KMS-11 (cell line): ENCODE measurements at regions not wholly inside any gene's neighbourhood (a gene's known extent, or its start where the extent isn't known, plus 50 kb on each side); places are given as distances from the start of the nearest gene placed in this dataset.

Experiments
- H2AFZ ChIP-seq: fragments of 200-600 bp; sonication (generic); 2 replicates; pipeline ENCODE4 v1.6.1; 2016; ENCODE audit warnings: antibody characterized with exemption, mixed run types, low read depth
- H3K27ac ChIP-seq: fragments of 200-600 bp; sonication (generic); 2 replicates; pipeline ENCODE4 v1.6.1; 2016; ENCODE audit warnings: mild to moderate bottlenecking, mixed run types
- H3K27me3 ChIP-seq: fragments of 200-600 bp; sonication (generic); 2 replicates; pipeline ENCODE4 v1.6.1; 2017; ENCODE audit warnings: mild to moderate bottlenecking, low read depth, mixed run types, moderate library complexity; ENCODE audit not compliant: insufficient read depth
- H3K36me3 ChIP-seq: fragments of 200-600 bp; sonication (generic); 2 replicates; pipeline ENCODE4 v1.6.1; 2017; ENCODE audit warnings: mild to moderate bottlenecking, mixed run types; ENCODE audit not compliant: insufficient read depth
- H3K4me1 ChIP-seq: fragments of 200-600 bp; sonication (generic); 2 replicates; pipeline ENCODE4 v1.6.1; 2016; ENCODE audit warnings: mild to moderate bottlenecking, low read depth, mixed run types; ENCODE audit not compliant: poor library complexity, severe bottlenecking
- H3K4me2 ChIP-seq: fragments of 200-600 bp; sonication (generic); 2 replicates; pipeline ENCODE4 v1.7.0; 2016; ENCODE audit warnings: mild to moderate bottlenecking, mixed run types
- H3K4me3 ChIP-seq: fragments of 200-600 bp; sonication (generic); IDR thresholded peaks from 2 replicates; pipeline ENCODE4 v1.6.1; 2017; ENCODE audit warnings: low read depth, low read length, mixed read lengths; ENCODE audit not compliant: insufficient read depth
- H3K79me2 ChIP-seq: fragments of 200-600 bp; sonication (generic); 2 replicates; pipeline ENCODE4 v1.6.1; 2016; ENCODE audit warnings: low read depth, mixed run types; ENCODE audit not compliant: insufficient read depth
- H3K9ac ChIP-seq: fragments of 200-600 bp; sonication (generic); 2 replicates; pipeline ENCODE4 v1.6.1; 2016; ENCODE audit warnings: mild to moderate bottlenecking, mixed run types
- H4K20me1 ChIP-seq: fragments of 200-600 bp; sonication (generic); 2 replicates; pipeline ENCODE4 v1.6.1; 2016; ENCODE audit warnings: mild to moderate bottlenecking, mixed run types; ENCODE audit not compliant: insufficient read depth
- TF ChIP-seq, protein P1 (sequence below): fragments of 200-600 bp; sonication (generic); conservative IDR thresholded peaks from 2 replicates; pipeline ENCODE4 v1.6.1; 2017; ENCODE audit warnings: low read depth, mild to moderate bottlenecking, antibody characterized with exemption, low read length, moderate library complexity, mixed read lengths

GRCh38 chr22:27022896-27023361 lies 365.5 kb downstream of the MIAT start:
- no peak overlapping the region for H3K27ac ChIP-seq
- H3K4me3 ChIP-seq, result no peak overlapping the region
- no peak overlapping the region for H2AFZ ChIP-seq
- TF ChIP-seq, protein P1, sequence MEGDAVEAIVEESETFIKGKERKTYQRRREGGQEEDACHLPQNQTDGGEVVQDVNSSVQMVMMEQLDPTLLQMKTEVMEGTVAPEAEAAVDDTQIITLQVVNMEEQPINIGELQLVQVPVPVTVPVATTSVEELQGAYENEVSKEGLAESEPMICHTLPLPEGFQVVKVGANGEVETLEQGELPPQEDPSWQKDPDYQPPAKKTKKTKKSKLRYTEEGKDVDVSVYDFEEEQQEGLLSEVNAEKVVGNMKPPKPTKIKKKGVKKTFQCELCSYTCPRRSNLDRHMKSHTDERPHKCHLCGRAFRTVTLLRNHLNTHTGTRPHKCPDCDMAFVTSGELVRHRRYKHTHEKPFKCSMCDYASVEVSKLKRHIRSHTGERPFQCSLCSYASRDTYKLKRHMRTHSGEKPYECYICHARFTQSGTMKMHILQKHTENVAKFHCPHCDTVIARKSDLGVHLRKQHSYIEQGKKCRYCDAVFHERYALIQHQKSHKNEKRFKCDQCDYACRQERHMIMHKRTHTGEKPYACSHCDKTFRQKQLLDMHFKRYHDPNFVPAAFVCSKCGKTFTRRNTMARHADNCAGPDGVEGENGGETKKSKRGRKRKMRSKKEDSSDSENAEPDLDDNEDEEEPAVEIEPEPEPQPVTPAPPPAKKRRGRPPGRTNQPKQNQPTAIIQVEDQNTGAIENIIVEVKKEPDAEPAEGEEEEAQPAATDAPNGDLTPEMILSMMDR, result no peak
- no peaks in the 10 kb centered on the region for H3K79me2 ChIP-seq
- no peak overlapping the region for H3K4me2 ChIP-seq
- no peaks in the 10 kb centered on the region for H4K20me1 ChIP-seq
- H3K27me3 ChIP-seq, result peaks cover 7% of the 10 kb centered on the region; the same call in 1 of the 2 replicates
- no peaks in the 10 kb centered on the region for H3K36me3 ChIP-seq
- H3K4me1 ChIP-seq, result no peaks in the 10 kb centered on the region
- H3K9ac ChIP-seq, result no peak overlapping the region

DNA sequence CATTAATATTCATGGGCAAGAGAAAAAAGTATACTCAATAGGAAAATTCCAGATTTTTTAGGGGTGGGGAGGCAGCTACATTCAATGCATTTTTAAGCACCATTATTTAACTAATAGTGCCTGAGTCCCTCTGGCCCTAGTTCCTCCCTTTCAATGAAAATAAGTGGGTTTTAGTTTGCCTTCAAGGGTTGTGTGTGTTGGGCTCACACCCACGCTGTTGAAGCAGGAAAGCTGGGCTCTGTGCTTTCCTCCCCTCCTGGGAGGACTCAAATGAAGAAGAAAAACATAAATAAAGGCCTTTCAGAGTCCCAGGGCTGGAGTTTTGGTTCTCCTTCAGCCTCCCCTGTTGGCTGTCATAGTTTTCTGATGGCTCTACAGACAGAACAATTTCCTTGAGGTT lies 366.2 kb downstream of the MIAT start:
- peaks cover 7% of the 10 kb centered on the region; the same call in 1 of the 2 replicates for H3K27me3 ChIP-seq
- no peaks in the 10 kb centered on the region for H3K4me1 ChIP-seq
- no peaks in the 10 kb centered on the region for H3K79me2 ChIP-seq
- H3K9ac ChIP-seq, result no peak overlapping the region
- H4K20me1 ChIP-seq, result no peaks in the 10 kb centered on the region
- TF ChIP-seq, protein P1, result no peak
- no peak overlapping the region for H3K4me2 ChIP-seq
- H3K4me3 ChIP-seq, result no peak overlapping the region
- H3K27ac ChIP-seq, result no peak overlapping the region
- H3K36me3 ChIP-seq, result no peaks in the 10 kb centered on the region
- no peak overlapping the region for H2AFZ ChIP-seq

GRCh38 chr22:27024982-27025381 lies 367.6 kb downstream of the MIAT start:
- peaks cover 2% of the 10 kb centered on the region; the same call in 1 of the 2 replicates for H3K27me3 ChIP-seq
- no peak overlapping the region for H3K4me3 ChIP-seq
- H3K9ac ChIP-seq, result no peak overlapping the region
- no peaks in the 10 kb centered on the region for H3K79me2 ChIP-seq
- H3K27ac ChIP-seq, result no peak overlapping the region
- H3K4me1 ChIP-seq, result no peaks in the 10 kb centered on the region
- H4K20me1 ChIP-seq, result no peaks in the 10 kb centered on the region
- H2AFZ ChIP-seq, result no peak overlapping the region
- H3K36me3 ChIP-seq, result no peaks in the 10 kb centered on the region
- no peak overlapping the region for H3K4me2 ChIP-seq
- TF ChIP-seq, protein P1, result no peak

DNA sequence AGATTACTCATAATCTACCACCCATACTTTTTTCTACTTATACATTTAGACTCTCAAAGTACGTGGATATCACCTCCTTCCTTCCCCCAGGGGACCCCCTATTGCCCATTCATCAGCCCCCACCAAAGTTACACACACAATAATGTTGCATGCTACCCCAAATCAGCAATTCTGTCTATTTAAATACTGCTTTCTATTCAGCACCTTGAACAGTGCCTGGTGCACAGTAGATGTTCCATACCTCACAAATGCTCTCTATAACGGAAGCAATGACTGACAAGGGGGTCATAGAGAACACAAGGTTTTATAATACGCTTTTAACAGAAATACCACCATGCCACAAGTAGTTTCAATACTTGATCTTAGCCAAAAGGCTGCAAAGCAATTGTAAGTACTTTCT lies 370.7 kb downstream of the MIAT start:
- no peak overlapping the region for H3K4me2 ChIP-seq
- TF ChIP-seq, protein P1, result no peak
- no peak overlapping the region for H3K27ac ChIP-seq

More for the DNA sequence above, 370.7 kb downstream of the MIAT start:
- H3K9ac ChIP-seq, result no peak overlapping the region
- H3K79me2 ChIP-seq, result no peaks in the 10 kb centered on the region
- H3K4me1 ChIP-seq, result no peaks in the 10 kb centered on the region
- no peaks in the 10 kb centered on the region for H3K36me3 ChIP-seq
- no peak overlapping the region for H3K4me3 ChIP-seq
- no peaks in the 10 kb centered on the region; the same call in 1 of the 2 replicates for H3K27me3 ChIP-seq
- no peak overlapping the region for H2AFZ ChIP-seq
- no peaks in the 10 kb centered on the region for H4K20me1 ChIP-seq
